AG04449 (cell line): ENCODE measurements at regions not wholly inside any gene's neighbourhood (a gene's known extent, or its start where the extent isn't known, plus 50 kb on each side); places are given as distances from the start of the nearest gene placed in this dataset.

Experiments used
- CTCF ChIA-PET: fragments of 350-600 bp; formaldehyde crosslinking; extraction: SDS; loops from one replicate; lab custom pipeline; 2021; ENCODE audit warnings: antibody characterized with exemption; lab: Yijun Ruan, JAX
- POLR2A ChIA-PET: fragments of 400-600, 350-600 bp; formaldehyde crosslinking; extraction: SDS; loops from one replicate; lab custom pipeline; 2020; ENCODE audit warnings: antibody characterized with exemption, inconsistent platforms; lab: Yijun Ruan, JAX
- DNase-seq: peaks from one replicate; pipeline ENCODE4 v3.0.0-alpha.2; 2010; ENCODE audit warnings: low read depth, low spot score
- H3K4me3 ChIP-seq: 2 replicates; pipeline ENCODE4 v1.5.1; 2011; ENCODE audit warnings: low read depth, mild to moderate bottlenecking, control low read depth, low read length
- TF ChIP-seq, protein P1 (sequence below): IDR thresholded peaks from one replicate; pipeline ENCODE4 v1.5.1; 2011; ENCODE audit warnings: mild to moderate bottlenecking, moderate library complexity, low read length, control low read depth, inconsistent platforms; ENCODE audit not compliant: insufficient read depth; ENCODE audit errors: missing control alignments

DNA sequence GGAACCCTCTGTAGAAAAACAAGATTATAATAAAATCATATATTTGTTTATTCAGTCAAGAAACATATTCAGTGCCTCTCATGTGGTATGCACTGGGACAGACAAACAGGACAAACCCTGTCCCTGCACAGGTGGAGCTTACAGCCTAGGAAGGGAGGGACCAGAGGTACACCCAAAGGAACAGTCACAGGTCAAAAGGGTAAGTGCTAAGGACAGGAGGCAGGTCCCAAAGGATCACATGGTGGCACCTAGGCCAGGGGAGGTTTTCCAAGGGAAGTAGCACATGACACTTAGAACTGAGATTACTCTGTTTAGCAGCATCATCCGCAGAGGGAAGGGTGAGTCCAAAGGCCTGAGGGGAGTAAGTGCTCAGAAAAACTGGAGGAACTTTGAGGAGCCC lies 254.4 kb upstream of the ARRDC4 start:
- POLR2A ChIA-PET, result no interaction called here
- TF ChIP-seq, protein P1, sequence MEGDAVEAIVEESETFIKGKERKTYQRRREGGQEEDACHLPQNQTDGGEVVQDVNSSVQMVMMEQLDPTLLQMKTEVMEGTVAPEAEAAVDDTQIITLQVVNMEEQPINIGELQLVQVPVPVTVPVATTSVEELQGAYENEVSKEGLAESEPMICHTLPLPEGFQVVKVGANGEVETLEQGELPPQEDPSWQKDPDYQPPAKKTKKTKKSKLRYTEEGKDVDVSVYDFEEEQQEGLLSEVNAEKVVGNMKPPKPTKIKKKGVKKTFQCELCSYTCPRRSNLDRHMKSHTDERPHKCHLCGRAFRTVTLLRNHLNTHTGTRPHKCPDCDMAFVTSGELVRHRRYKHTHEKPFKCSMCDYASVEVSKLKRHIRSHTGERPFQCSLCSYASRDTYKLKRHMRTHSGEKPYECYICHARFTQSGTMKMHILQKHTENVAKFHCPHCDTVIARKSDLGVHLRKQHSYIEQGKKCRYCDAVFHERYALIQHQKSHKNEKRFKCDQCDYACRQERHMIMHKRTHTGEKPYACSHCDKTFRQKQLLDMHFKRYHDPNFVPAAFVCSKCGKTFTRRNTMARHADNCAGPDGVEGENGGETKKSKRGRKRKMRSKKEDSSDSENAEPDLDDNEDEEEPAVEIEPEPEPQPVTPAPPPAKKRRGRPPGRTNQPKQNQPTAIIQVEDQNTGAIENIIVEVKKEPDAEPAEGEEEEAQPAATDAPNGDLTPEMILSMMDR, result no peak
- DNase-seq, result no peak
- CTCF ChIA-PET, result no interaction called here
- H3K4me3 ChIP-seq, result no peak overlapping the region

DNA sequence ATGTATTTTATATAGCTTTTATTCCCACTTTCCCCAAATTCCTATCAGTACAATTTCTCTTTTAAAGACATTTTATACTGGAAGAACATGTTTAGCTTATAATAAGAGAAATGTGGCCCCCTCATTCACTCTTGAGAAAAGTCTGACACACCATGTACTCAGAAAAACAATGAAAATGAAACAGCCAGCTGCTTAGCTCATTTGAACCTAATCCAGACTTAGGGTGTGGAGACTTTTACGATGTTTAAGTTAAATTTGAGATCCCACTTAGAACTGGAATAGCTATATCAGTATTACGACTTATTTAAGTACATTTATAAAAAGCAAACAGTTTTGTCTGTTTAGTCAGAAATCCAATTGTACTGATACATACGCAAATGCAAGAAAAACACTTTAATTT lies 252.3 kb upstream of the ARRDC4 start:
- ChIA-PET CTCF (no interaction called here), POLR2A (no interaction called here)
- DNase-seq, result no peak
- TF ChIP-seq, protein P1, result no peak
- no peak overlapping the region for H3K4me3 ChIP-seq

DNA sequence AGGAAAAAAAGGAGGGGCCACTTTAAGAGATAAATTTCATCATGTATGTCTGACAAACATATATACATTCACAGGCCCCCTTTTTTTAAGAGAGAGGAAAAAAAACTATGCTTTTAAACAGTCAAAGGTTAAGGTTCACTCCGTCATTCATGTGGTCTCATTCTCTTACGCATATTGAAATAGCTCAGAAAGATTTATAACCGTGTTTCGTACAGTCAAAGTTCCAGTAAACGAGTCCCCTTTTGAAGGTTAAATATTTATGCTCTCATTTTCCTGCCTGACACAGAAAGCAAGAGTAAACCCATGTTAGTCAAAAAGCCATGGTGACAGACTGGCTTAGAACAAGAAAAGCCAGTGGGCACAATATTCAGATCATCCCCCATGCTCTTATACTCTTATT lies 248.0 kb upstream of the ARRDC4 start:
- H3K4me3 ChIP-seq, result no peak overlapping the region
- no peak for DNase-seq
- ChIA-PET CTCF (no interaction called here), POLR2A (no interaction called here)
- TF ChIP-seq, protein P1, result no peak

DNA sequence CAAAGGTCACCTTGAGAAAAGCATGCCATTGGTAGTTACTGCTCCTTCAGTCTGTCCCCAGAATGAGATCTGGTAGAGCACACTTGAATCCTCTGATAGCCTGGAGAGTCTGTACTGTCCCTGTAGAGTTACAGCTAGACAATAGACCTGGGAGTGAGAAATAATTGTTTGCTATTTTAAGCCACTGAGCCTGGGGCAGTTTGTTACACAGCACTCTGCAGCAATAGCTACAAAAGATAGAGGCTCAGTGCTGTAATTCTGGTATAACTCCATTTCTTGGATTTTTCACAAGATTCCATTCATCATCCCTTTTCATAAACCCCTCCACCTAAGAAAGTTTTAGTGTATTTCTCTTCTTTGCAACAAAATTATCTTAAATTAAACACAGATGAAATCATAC lies 242.7 kb upstream of the ARRDC4 start:
- TF ChIP-seq, protein P1, result no peak
- CTCF ChIA-PET, result no interaction called here
- POLR2A ChIA-PET, result no interaction called here
- DNase-seq, result no peak
- no peak overlapping the region for H3K4me3 ChIP-seq

DNA sequence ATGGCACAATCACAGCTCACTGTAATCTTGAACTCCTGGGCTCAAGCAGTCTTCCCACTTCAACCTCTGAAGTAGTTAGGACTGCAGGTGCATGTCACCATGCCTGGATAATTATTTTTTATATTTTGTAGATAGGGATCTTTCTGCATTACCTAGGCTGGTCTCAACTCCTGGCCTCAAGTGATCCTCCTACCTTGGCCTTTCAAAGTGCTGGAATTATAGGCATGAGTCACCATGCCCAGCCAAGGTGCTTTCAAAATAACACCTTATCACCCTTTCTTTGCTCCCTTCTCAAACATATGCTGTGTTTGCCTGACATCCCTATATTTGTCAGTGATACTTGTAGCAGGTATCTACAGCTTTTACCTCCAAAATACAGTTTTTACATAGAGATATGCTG lies 242.0 kb upstream of the ARRDC4 start:
- no peak for DNase-seq
- ChIA-PET CTCF (no interaction called here), POLR2A (no interaction called here)
- TF ChIP-seq, protein P1, result no peak
- H3K4me3 ChIP-seq, result no peak overlapping the region

DNA sequence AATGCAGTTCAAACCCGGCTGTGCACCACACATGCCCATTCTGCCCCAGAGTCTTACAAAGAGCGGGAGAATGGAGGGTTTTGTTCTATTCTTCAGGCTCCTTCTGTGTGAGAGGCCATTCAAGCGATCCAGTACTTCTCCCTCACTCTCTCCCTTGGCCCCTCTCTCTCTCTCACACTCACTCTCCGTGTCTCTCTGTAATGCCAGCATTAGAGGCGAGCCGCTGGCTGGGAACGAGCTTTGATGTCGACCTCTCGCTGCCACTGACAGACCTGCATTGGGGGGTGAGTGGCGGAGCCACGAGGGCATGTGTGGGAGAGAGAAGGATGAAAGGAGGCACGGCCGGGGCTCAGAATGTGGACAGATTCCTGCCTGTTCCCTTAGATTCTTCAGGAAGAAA lies 231.7 kb upstream of the ARRDC4 start:
- ChIA-PET CTCF (no interaction called here), POLR2A (no interaction called here)
- no peak for DNase-seq
- TF ChIP-seq, protein P1, result no peak
- no peak overlapping the region for H3K4me3 ChIP-seq
